CD14-positive monocyte (primary cell): ENCODE measurements at regions not wholly inside any gene's neighbourhood (a gene's known extent, or its start where the extent isn't known, plus 50 kb on each side); places are given as distances from the start of the nearest gene placed in this dataset.

Experiments used
- DNase-seq, 3 donors: peaks; one replicate each; pipeline ENCODE4 v3.0.0-alpha.2; 2011 to 2022
- H2AFZ ChIP-seq: 2 replicates; pipeline ENCODE4 v1.6.0; 2012; ENCODE audit warnings: mild to moderate bottlenecking, low read depth, low read length, inconsistent platforms; ENCODE audit not compliant: insufficient read depth, poor library complexity, severe bottlenecking
- H3K27ac ChIP-seq, 2 donors: 1 replicate in 1 of 2; 2 replicates in 1 of 2; pipeline ENCODE4 v1.5.1; 2012 to 2013; ENCODE audit warnings: low read length in 2 of 2, control low read depth in 1 of 2, inconsistent platforms in 1 of 2, low read depth in 1 of 2, mild to moderate bottlenecking in 1 of 2
- H3K27me3 ChIP-seq, 2 donors: one replicate each; pipeline versions ENCODE4 v1.6.0 to v1.6.1; 2011 to 2013; ENCODE audit warnings: low read length in 2 of 2; ENCODE audit not compliant: control insufficient read depth in 2 of 2, insufficient read depth in 2 of 2
- H3K36me3 ChIP-seq, 2 donors: replicated peaks in 1 of 2; 1 replicate in 1 of 2; 2 replicates in 1 of 2; pipeline versions ENCODE4 v1.5.1 to v1.6.1; 2012 to 2013; ENCODE audit warnings: low read length in 2 of 2, control low read depth in 1 of 2, inconsistent platforms in 1 of 2, mild to moderate bottlenecking in 1 of 2; ENCODE audit not compliant: insufficient read depth in 2 of 2, control insufficient read depth in 1 of 2
- H3K4me1 ChIP-seq, 2 donors: 1 replicate in 1 of 2; 2 replicates in 1 of 2; pipeline versions ENCODE4 v1.5.1 to v1.6.1; 2012 to 2013; ENCODE audit warnings: low read length in 2 of 2, control low read depth in 1 of 2, inconsistent platforms in 1 of 2, mild to moderate bottlenecking in 1 of 2, moderate library complexity in 1 of 2; ENCODE audit not compliant: insufficient read depth in 2 of 2, control insufficient read depth in 1 of 2
- H3K4me2 ChIP-seq: replicated peaks from 2 replicates; pipeline ENCODE3; 2012; ENCODE audit warnings: low read length, moderate library complexity, mild to moderate bottlenecking; ENCODE audit not compliant: poor library complexity, severe bottlenecking; ENCODE audit errors: extremely low read depth
- H3K4me3 ChIP-seq, 3 experiments: fragments of 200-600 bp in 1 of 3; sonication (generic) in 1 of 3; replicated peaks in 1 of 3; 1 replicate in 2 of 3; 2 replicates in 1 of 3; pipeline ENCODE4 v1.5.1; 2011 to 2013; ENCODE audit warnings: low read length in 3 of 3, mild to moderate bottlenecking in 3 of 3, control low read depth in 2 of 3, low read depth in 2 of 3, inconsistent platforms in 1 of 3, moderate library complexity in 1 of 3
- H3K79me2 ChIP-seq: 2 replicates; pipeline ENCODE4 v1.6.0; 2012; ENCODE audit warnings: mild to moderate bottlenecking, control low read depth, inconsistent platforms, low read length, moderate library complexity; ENCODE audit not compliant: insufficient read depth
- H3K9ac ChIP-seq: 2 replicates; pipeline ENCODE4 v1.6.0; 2017; ENCODE audit warnings: low read length, mild to moderate bottlenecking; ENCODE audit not compliant: insufficient read depth, poor library complexity, severe bottlenecking
- H3K9me3 ChIP-seq, 2 donors: replicated peaks in 1 of 2; 1 replicate in 1 of 2; 2 replicates in 1 of 2; pipeline versions ENCODE4 v1.5.1 to v1.6.1; 2012 to 2013; ENCODE audit warnings: low read length in 2 of 2, control low read depth in 1 of 2; ENCODE audit not compliant: control insufficient read depth in 1 of 2, insufficient read depth in 1 of 2
- H4K20me1 ChIP-seq: 2 replicates; pipeline ENCODE4 v1.6.0; 2012; ENCODE audit warnings: mild to moderate bottlenecking, low read length, control low read depth, moderate library complexity; ENCODE audit not compliant: insufficient read depth
- H3K27ac Mint-ChIP-seq, 7 donors: one replicate each; pipeline ENCODE4 v1.8.0; 2020; ENCODE audit warnings: mild to moderate bottlenecking in 7 of 7, mixed read lengths in 7 of 7, moderate library complexity in 6 of 7, inconsistent platforms in 2 of 7
- H3K27me3 Mint-ChIP-seq, 3 donors: one replicate each; pipeline ENCODE4 v1.8.0; 2021 to 2022; ENCODE audit warnings: low read depth in 3 of 3, mild to moderate bottlenecking in 3 of 3, mixed read lengths in 3 of 3, moderate library complexity in 3 of 3, inconsistent platforms in 1 of 3
- H3K36me3 Mint-ChIP-seq, 2 donors: one replicate each; pipeline ENCODE4 v1.8.0; 2020; ENCODE audit warnings: mixed read lengths in 2 of 2, inconsistent platforms in 1 of 2, mild to moderate bottlenecking in 1 of 2
- H3K4me1 Mint-ChIP-seq: one replicate; pipeline ENCODE4 v1.8.0; 2020; ENCODE audit warnings: mild to moderate bottlenecking, mixed read lengths
- H3K4me3 Mint-ChIP-seq, 2 donors: one replicate each; pipeline ENCODE4 v1.8.0; 2020; ENCODE audit warnings: mild to moderate bottlenecking in 2 of 2, mixed read lengths in 2 of 2, moderate library complexity in 1 of 2
- H3K9me3 Mint-ChIP-seq, 7 donors: one replicate each; pipeline ENCODE4 v1.8.0; 2020 to 2022; ENCODE audit warnings: mixed read lengths in 7 of 7, mild to moderate bottlenecking in 6 of 7, moderate library complexity in 6 of 7, inconsistent platforms in 2 of 7
- WGBS: methylation state at CpG from one replicate; pipeline ENCODE4 v1.1.5; 2013; ENCODE audit warnings: missing lambda C conversion rate; ENCODE audit not compliant: insufficient coverage; 5-methylcytosine and 5-hydroxymethylcytosine counted together
- intact Hi-C, 2 donors: fragments of 100-400 bp; cut with micrococcal nuclease; formaldehyde crosslinking; loops; one replicate each; pipeline versions ENCODE4 v1.15.0 to v1.15.1; 2023
- TF ChIP-seq, protein P1 (sequence below): fragments of 200-600 bp; IDR thresholded peaks from one replicate; pipeline ENCODE4 v1.8.0; 2022; ENCODE audit warnings: antibody characterized with exemption, mild to moderate bottlenecking

- H3K4me1 ChIP-seq, result no peaks in the 10 kb centered on the region
- TF ChIP-seq, protein P1, sequence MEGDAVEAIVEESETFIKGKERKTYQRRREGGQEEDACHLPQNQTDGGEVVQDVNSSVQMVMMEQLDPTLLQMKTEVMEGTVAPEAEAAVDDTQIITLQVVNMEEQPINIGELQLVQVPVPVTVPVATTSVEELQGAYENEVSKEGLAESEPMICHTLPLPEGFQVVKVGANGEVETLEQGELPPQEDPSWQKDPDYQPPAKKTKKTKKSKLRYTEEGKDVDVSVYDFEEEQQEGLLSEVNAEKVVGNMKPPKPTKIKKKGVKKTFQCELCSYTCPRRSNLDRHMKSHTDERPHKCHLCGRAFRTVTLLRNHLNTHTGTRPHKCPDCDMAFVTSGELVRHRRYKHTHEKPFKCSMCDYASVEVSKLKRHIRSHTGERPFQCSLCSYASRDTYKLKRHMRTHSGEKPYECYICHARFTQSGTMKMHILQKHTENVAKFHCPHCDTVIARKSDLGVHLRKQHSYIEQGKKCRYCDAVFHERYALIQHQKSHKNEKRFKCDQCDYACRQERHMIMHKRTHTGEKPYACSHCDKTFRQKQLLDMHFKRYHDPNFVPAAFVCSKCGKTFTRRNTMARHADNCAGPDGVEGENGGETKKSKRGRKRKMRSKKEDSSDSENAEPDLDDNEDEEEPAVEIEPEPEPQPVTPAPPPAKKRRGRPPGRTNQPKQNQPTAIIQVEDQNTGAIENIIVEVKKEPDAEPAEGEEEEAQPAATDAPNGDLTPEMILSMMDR, result no peak
- no peak overlapping the region for H3K27ac Mint-ChIP-seq
- no peaks in the 10 kb centered on the region for H3K79me2 ChIP-seq
- H3K36me3 ChIP-seq, result no peaks in the 10 kb centered on the region
- no peaks in the 10 kb centered on the region for H3K9me3 ChIP-seq
- no peak overlapping the region for H3K4me3 Mint-ChIP-seq
- H3K36me3 Mint-ChIP-seq, result no peaks in the 10 kb centered on the region
- DNase-seq, result no peak
- no peaks in the 10 kb centered on the region for H3K27me3 ChIP-seq
- no peak overlapping the region for H3K27ac ChIP-seq
- no peak overlapping the region for H3K9ac ChIP-seq
- H3K4me3 ChIP-seq, result no peak overlapping the region
- 66% methylated on average over 3 of the region's 3 CpGs for WGBS
- peaks cover 4% of the 10 kb centered on the region for H3K4me1 Mint-ChIP-seq
- peaks cover 0 to 9% (median 0%) of the 10 kb centered on the region in 7 donors for H3K9me3 Mint-ChIP-seq
- intact Hi-C loops, result no loop called here
- H2AFZ ChIP-seq, result no peak overlapping the region
- H3K4me2 ChIP-seq, result no peak overlapping the region
- H4K20me1 ChIP-seq, result no peaks in the 10 kb centered on the region
- peaks cover 10 to 24% (median 18%) of the 10 kb centered on the region in 3 donors for H3K27me3 Mint-ChIP-seq
These were observed 356.4 kb downstream of the BCL11B start for GRCh38 chr14:98915625-98916024.

GRCh38 chr14:98916036-98916435, 356.0 kb downstream of the BCL11B start:
- Histone ChIP-seq H3K79me2 (no peaks in the 10 kb centered on the region), H3K27me3 (no peaks in the 10 kb centered on the region), H4K20me1 (no peaks in the 10 kb centered on the region), H3K4me3 (no peak overlapping the region), H3K4me1 (no peaks in the 10 kb centered on the region), H3K9me3 (no peaks in the 10 kb centered on the region), H3K36me3 (no peaks in the 10 kb centered on the region), H3K4me2 (no peak overlapping the region), H3K9ac (no peak overlapping the region), H2AFZ (no peak overlapping the region), H3K27ac (no peak overlapping the region)
- H3K27me3 Mint-ChIP-seq, result peaks cover 10 to 24% (median 18%) of the 10 kb centered on the region in 3 donors
- DNase-seq, result no peak
- TF ChIP-seq, protein P1, result no peak
- peaks cover 0 to 9% (median 0%) of the 10 kb centered on the region in 7 donors for H3K9me3 Mint-ChIP-seq
- H3K4me3 Mint-ChIP-seq, result no peak overlapping the region
- 81% methylated on average over 4 of the region's 4 CpGs for WGBS
- H3K4me1 Mint-ChIP-seq, result peaks cover 4% of the 10 kb centered on the region
- intact Hi-C loops, result no loop called here
- no peak overlapping the region for H3K27ac Mint-ChIP-seq
- H3K36me3 Mint-ChIP-seq, result no peaks in the 10 kb centered on the region
